H1 (cell line): ENCODE measurements at regions not wholly inside any gene's neighbourhood (a gene's known extent, or its start where the extent isn't known, plus 50 kb on each side); places are given as distances from the start of the nearest gene placed in this dataset.

Experiments used
- CTCF ChIA-PET: fragments of 300-600 bp; sonication (Branson Sonifier 250); formaldehyde crosslinking; loops from one replicate; lab custom pipeline; 2021; ENCODE audit not compliant: partially characterized antibody; lab: Charles Lee
- POLR2A ChIA-PET: fragments of 300-600 bp; sonication (Branson Sonifier 250); formaldehyde crosslinking; loops from one replicate; lab custom pipeline; 2021; ENCODE audit warnings: inconsistent platforms; ENCODE audit not compliant: partially characterized antibody; lab: Charles Lee
- DNase-seq, 2 experiments: peaks; one replicate each; pipeline versions ENCODE4 v3.0.0 to v3.0.0-alpha.2; 2010 to 2022; ENCODE audit warnings: low spot score in 2 of 2, low read depth in 1 of 2, mixed read lengths in 1 of 2
- FAIRE-seq: peaks from 2 replicates; lab custom pipeline; 2011; peaks lifted over from hg19 to GRCh38; lab: Jason Lieb, UNC
- H2AFZ ChIP-seq: 2 replicates; pipeline ENCODE4 v1.8.1; 2012; ENCODE audit warnings: low read length, inconsistent platforms
- H2AK5ac ChIP-seq: 2 replicates; pipeline ENCODE4 v1.6.1; 2013; ENCODE audit warnings: low read depth, low read length
- H2BK120ac ChIP-seq: replicated peaks from 2 replicates; pipeline ENCODE3; 2013; ENCODE audit warnings: low read depth, low read length, inconsistent platforms
- H2BK12ac ChIP-seq: 2 replicates; pipeline ENCODE4 v1.6.1; 2013; ENCODE audit warnings: low read depth, low read length
- H2BK15ac ChIP-seq: 2 replicates; pipeline ENCODE4 v1.6.1; 2013; ENCODE audit warnings: low read length
- H2BK20ac ChIP-seq: 2 replicates; pipeline ENCODE4 v1.6.1; 2013; ENCODE audit warnings: low read length
- H2BK5ac ChIP-seq: 2 replicates; pipeline ENCODE4 v1.6.1; 2013; ENCODE audit warnings: low read depth, low read length
- H3K14ac ChIP-seq: 2 replicates; pipeline ENCODE4 v1.6.1; 2013; ENCODE audit warnings: inconsistent platforms; ENCODE audit not compliant: insufficient read length
- H3K18ac ChIP-seq: 2 replicates; pipeline ENCODE4 v1.6.1; 2013; ENCODE audit warnings: low read length; ENCODE audit errors: extremely low read depth
- H3K23ac ChIP-seq: 2 replicates; pipeline ENCODE4 v1.6.1; 2013; ENCODE audit warnings: inconsistent platforms; ENCODE audit not compliant: insufficient read length
- H3K23me2 ChIP-seq: 2 replicates; pipeline ENCODE4 v1.6.1; 2013; ENCODE audit warnings: low read depth, low read length
- H3K27ac ChIP-seq: 2 replicates; pipeline ENCODE4 v1.6.1; 2011; ENCODE audit warnings: low read depth, low read length, inconsistent platforms
- H3K27me3 ChIP-seq, 4 experiments: replicated peaks in 1 of 4; 1 replicate in 1 of 4; 2 replicates in 3 of 4; pipeline versions ENCODE4 v1.6.1 to v1.8.1; 2011 to 2013; ENCODE audit warnings: low read length in 3 of 4, mild to moderate bottlenecking in 3 of 4, inconsistent platforms in 2 of 4, mixed read lengths in 2 of 4, moderate library complexity in 1 of 4; ENCODE audit not compliant: control insufficient read depth in 3 of 4, insufficient read depth in 3 of 4; ENCODE audit errors: extremely low read depth in 1 of 4
- H3K36me3 ChIP-seq, 4 experiments: 2 replicates each; pipeline versions ENCODE4 v1.6.1 to v1.8.1; 2011 to 2013; ENCODE audit warnings: mild to moderate bottlenecking in 4 of 4, low read length in 3 of 4, moderate library complexity in 2 of 4, control low read depth in 1 of 4, inconsistent platforms in 1 of 4; ENCODE audit not compliant: insufficient read depth in 4 of 4, control insufficient read depth in 2 of 4
- H3K4ac ChIP-seq: replicated peaks from 2 replicates; pipeline ENCODE3; 2013; ENCODE audit warnings: low read length, low read depth, mixed read lengths, inconsistent platforms; ENCODE audit not compliant: insufficient read length
- H3K4me1 ChIP-seq, 4 experiments: replicated peaks in 1 of 4; 1 replicate in 1 of 4; 2 replicates in 3 of 4; pipeline versions ENCODE4 v1.6.1 to v1.8.1; 2011 to 2013; ENCODE audit warnings: low read length in 3 of 4, inconsistent platforms in 2 of 4, mixed read lengths in 1 of 4; ENCODE audit not compliant: insufficient read depth in 4 of 4, control insufficient read depth in 3 of 4
- H3K4me2 ChIP-seq, 2 experiments: 2 replicates each; pipeline versions ENCODE4 v1.6.1 to v1.8.1; 2011 to 2013; ENCODE audit warnings: low read depth in 2 of 2, low read length in 2 of 2, control low read depth in 1 of 2, inconsistent platforms in 1 of 2, mild to moderate bottlenecking in 1 of 2; ENCODE audit not compliant: insufficient read depth in 1 of 2
- H3K4me3 ChIP-seq, 4 experiments: fragments of 200-600, 300-600 bp in 1 of 4; sonication (generic), shearing (Covaris generic), sonication (Bioruptor Twin) in 1 of 4; 2 replicates each; pipeline versions ENCODE4 v1.5.1 to v1.8.1; 2011 to 2016; ENCODE audit warnings: low read length in 4 of 4, low read depth in 3 of 4, control low read depth in 2 of 4, inconsistent platforms in 2 of 4, mild to moderate bottlenecking in 2 of 4, mixed read lengths in 1 of 4, moderate library complexity in 1 of 4; ENCODE audit not compliant: insufficient read depth in 2 of 4; ENCODE audit errors: extremely low read depth in 1 of 4
- H3K56ac ChIP-seq: replicated peaks from 2 replicates; pipeline ENCODE3; 2013; ENCODE audit warnings: low read depth, mild to moderate bottlenecking, mixed read lengths, low read length, inconsistent platforms; ENCODE audit not compliant: insufficient read length
- H3K79me1 ChIP-seq: 2 replicates; pipeline ENCODE4 v1.6.1; 2013; ENCODE audit warnings: low read depth, low read length, control low read depth
- H3K79me2 ChIP-seq, 2 experiments: 2 replicates each; pipeline versions ENCODE4 v1.6.1 to v1.8.1; 2012 to 2013; ENCODE audit warnings: low read length in 2 of 2, mild to moderate bottlenecking in 2 of 2, inconsistent platforms in 1 of 2; ENCODE audit not compliant: insufficient read depth in 2 of 2, control insufficient read depth in 1 of 2
- H3K9ac ChIP-seq, 4 experiments: replicated peaks in 1 of 4; 1 replicate in 1 of 4; 2 replicates in 3 of 4; pipeline versions ENCODE4 v1.6.1 to v1.8.1; 2011 to 2013; ENCODE audit warnings: low read depth in 3 of 4, low read length in 3 of 4, control low read depth in 2 of 4, mild to moderate bottlenecking in 2 of 4, moderate library complexity in 2 of 4, inconsistent platforms in 1 of 4; ENCODE audit errors: extremely low read depth in 1 of 4
- H3K9me3 ChIP-seq, 2 experiments: 2 replicates each; pipeline versions ENCODE4 v1.6.1 to v1.8.1; 2012 to 2013; ENCODE audit warnings: mild to moderate bottlenecking in 2 of 2, moderate library complexity in 2 of 2, control low read depth in 1 of 2, inconsistent platforms in 1 of 2, low read depth in 1 of 2, low read length in 1 of 2, mixed read lengths in 1 of 2; ENCODE audit not compliant: insufficient read depth in 2 of 2
- H4K20me1 ChIP-seq, 2 experiments: replicated peaks in 1 of 2; 2 replicates each; pipeline versions ENCODE3 to v1.8.1; 2011 to 2013; ENCODE audit warnings: inconsistent platforms in 2 of 2, low read length in 2 of 2, mild to moderate bottlenecking in 1 of 2; ENCODE audit not compliant: insufficient read depth in 2 of 2, control insufficient read depth in 1 of 2
- H4K5ac ChIP-seq: 2 replicates; pipeline ENCODE4 v1.6.1; 2013; ENCODE audit warnings: low read length, low read depth, mixed read lengths, inconsistent platforms; ENCODE audit not compliant: insufficient read length
- H4K8ac ChIP-seq: 2 replicates; pipeline ENCODE4 v1.8.0; 2013; ENCODE audit warnings: mild to moderate bottlenecking, moderate library complexity, low read length, inconsistent platforms; ENCODE audit not compliant: insufficient read depth; ENCODE audit errors: extremely low read depth
- H4K91ac ChIP-seq: replicated peaks from 2 replicates; pipeline ENCODE3; 2013; ENCODE audit warnings: low read length, mixed read lengths, inconsistent platforms; ENCODE audit not compliant: insufficient read length
- CEBPB ChIP-seq: IDR thresholded peaks from 2 replicates; pipeline ENCODE4 v1.6.1; 2012; ENCODE audit warnings: low read depth, low read length
- CREB1 ChIP-seq: IDR thresholded peaks from 2 replicates; pipeline ENCODE4 v1.6.1; 2012; ENCODE audit warnings: inconsistent platforms
- EP300 ChIP-seq, 2 experiments: IDR thresholded peaks; 1 replicate in 1 of 2; 2 replicates in 1 of 2; pipeline ENCODE4 v1.6.1; 2011 to 2012; ENCODE audit warnings: low read depth in 2 of 2, low read length in 2 of 2, mild to moderate bottlenecking in 2 of 2, borderline replicate concordance in 1 of 2, inconsistent platforms in 1 of 2, moderate library complexity in 1 of 2
- GTF2F1 ChIP-seq: IDR thresholded peaks from 2 replicates; pipeline ENCODE4 v1.6.1; 2012; ENCODE audit warnings: low read depth, low read length, improper control_type of control experiment, borderline replicate concordance
- PHF8 ChIP-seq: fragments of 200-600 bp; sonication (generic); conservative IDR thresholded peaks from 2 replicates; pipeline ENCODE4 v1.7.1; 2012; ENCODE audit warnings: low read depth, mild to moderate bottlenecking, inconsistent platforms, low read length, moderate library complexity
- RNF2 ChIP-seq: fragments of 200-900, 300-1000 bp; sonication (generic); IDR thresholded peaks from 2 replicates; pipeline ENCODE4 v1.7.1; 2016; ENCODE audit warnings: borderline replicate concordance, low read depth, mild to moderate bottlenecking, antibody characterized with exemption, low read length; ENCODE audit not compliant: poor library complexity, severe bottlenecking; ENCODE audit errors: missing control alignments
- SUZ12 ChIP-seq: fragments of 200-600 bp; sonication (generic); IDR thresholded peaks from 2 replicates; pipeline ENCODE4 v1.6.1; 2012; ENCODE audit warnings: mild to moderate bottlenecking, inconsistent platforms, low read length, moderate library complexity, mixed read lengths
- TBP ChIP-seq: IDR thresholded peaks from 2 replicates; pipeline ENCODE4 v1.6.1; 2011; ENCODE audit warnings: low read depth, low read length, improper control_type of control experiment
- WGBS, 2 experiments: shearing (Covaris generic) in 1 of 2; methylation state at CpG; one replicate each; pipeline versions ENCODE4 v1.1.6 to v1.1.7; 2013 to 2015; ENCODE audit warnings: low lambda C conversion rate in 2 of 2, mixed read lengths in 2 of 2, inconsistent platforms in 1 of 2, low coverage in 1 of 2, missing lambda C conversion rate in 1 of 2; ENCODE audit not compliant: insufficient replicate concordance in 2 of 2, insufficient coverage in 1 of 2, insufficient read length in 1 of 2; ENCODE audit errors: extremely low coverage in 1 of 2, missing lambda C conversion rate in 1 of 2; 5-methylcytosine and 5-hydroxymethylcytosine counted together

DNA sequence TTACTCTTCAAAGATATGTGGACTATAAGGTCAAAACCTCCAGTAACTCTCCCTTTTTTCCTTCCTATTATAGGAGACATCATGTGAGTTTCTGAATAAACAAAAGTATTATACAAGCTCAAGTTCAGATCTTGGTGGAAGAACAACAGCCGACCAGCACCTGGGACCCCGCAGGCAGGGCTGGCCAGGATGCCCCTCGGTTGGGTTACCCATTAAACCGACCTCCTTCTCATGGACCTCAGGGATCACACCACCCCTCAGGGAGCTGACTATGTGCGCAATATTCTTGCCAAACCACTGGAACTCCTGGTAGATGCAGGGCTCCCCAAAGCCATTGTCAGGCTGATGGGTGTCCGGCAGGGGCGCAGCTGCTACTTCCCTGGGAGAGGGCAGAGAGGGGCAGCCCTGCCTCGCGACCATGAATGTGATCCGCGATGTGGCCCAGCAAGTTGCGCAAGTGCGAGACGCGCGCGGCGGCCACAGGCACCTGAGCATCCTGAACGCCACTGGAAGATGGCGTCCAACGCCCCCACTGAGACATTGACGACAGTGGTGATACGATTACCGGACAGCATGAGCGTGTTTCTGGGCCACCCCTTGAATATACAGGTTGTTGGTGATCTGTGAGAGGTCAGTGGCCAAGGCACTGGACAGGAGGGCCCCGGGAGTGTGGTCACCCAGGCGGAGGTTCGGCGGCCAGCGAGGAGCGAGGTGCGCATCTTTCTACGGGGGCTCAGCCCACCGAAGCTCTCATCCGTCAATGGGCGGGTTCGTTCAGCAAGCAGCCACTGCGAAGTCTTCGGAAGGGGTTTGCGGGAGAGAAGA lies 161.3 kb downstream of the IPMK start:
- no peak overlapping the region for H2BK15ac ChIP-seq
- POLR2A ChIA-PET = no interaction called here

More for the DNA sequence above, 161.3 kb downstream of the IPMK start:
- H4K20me1 ChIP-seq = no peaks in the 10 kb centered on the region
- H3K9me3 ChIP-seq = peaks cover 3 to 5% of the 10 kb centered on the region in 2 experiments; a peak in 1 of 4 replicates
- H2BK20ac ChIP-seq = no peak overlapping the region
- no peaks in the 10 kb centered on the region for H3K23me2 ChIP-seq
- no peak overlapping the region for H3K56ac ChIP-seq
- FAIRE-seq (no peak), DNase-seq (no peak)
- 94% methylated on average over 40 of the region's 40 CpGs; no CpG with 5 or more reads in 1 of the 2 experiments for WGBS, 2 experiments
- H3K36me3 ChIP-seq = no peaks in the 10 kb centered on the region
- H3K79me1 ChIP-seq = no peaks in the 10 kb centered on the region
- no peak overlapping the region for H3K27ac ChIP-seq
- CTCF ChIA-PET = no interaction called here
- no peak overlapping the region for H2BK120ac ChIP-seq
- no peaks in the 10 kb centered on the region for H3K27me3 ChIP-seq
- no peak overlapping the region for H3K23ac ChIP-seq
- H3K18ac ChIP-seq = no peak overlapping the region
- H3K9ac ChIP-seq = no peak overlapping the region
- no peak overlapping the region for H3K4me2 ChIP-seq
- no peak overlapping the region for H2BK5ac ChIP-seq
- H4K91ac ChIP-seq = no peak overlapping the region
- no peak overlapping the region for H4K8ac ChIP-seq
- H3K4me3 ChIP-seq = no peak overlapping the region
- H2BK12ac ChIP-seq = no peak overlapping the region
- H4K5ac ChIP-seq = no peak overlapping the region
- TF ChIP-seq PHF8 (no peak), RNF2 (no peak), CREB1 (no peak), EP300 (IDR thresholded peaks at IDR 0.05; ENCODE audit: borderline replicate concordance in 1 of 2, low read depth in 2 of 2, low read length in 2 of 2) (no peak), TBP (no peak), SUZ12 (no peak), CEBPB (0 out of 2 replicates have a peak, but pooled peaks have one; percentile 9), GTF2F1 (no peak)
- H3K14ac ChIP-seq = no peak overlapping the region
- no peak overlapping the region for H3K4ac ChIP-seq
- no peaks in the 10 kb centered on the region for H3K79me2 ChIP-seq
- peaks cover 0 to 2% (median 0%) of the 10 kb centered on the region in 4 experiments; a peak in 1 of 7 replicates for H3K4me1 ChIP-seq
- H2AFZ ChIP-seq = no peak overlapping the region
- H2AK5ac ChIP-seq = no peak overlapping the region
